ENCODE measurements at regions not wholly inside any gene's neighbourhood (a gene's known extent, or its start where the extent isn't known, plus 50 kb on each side); places are given as distances from the start of the nearest gene placed in this dataset.

DNA sequence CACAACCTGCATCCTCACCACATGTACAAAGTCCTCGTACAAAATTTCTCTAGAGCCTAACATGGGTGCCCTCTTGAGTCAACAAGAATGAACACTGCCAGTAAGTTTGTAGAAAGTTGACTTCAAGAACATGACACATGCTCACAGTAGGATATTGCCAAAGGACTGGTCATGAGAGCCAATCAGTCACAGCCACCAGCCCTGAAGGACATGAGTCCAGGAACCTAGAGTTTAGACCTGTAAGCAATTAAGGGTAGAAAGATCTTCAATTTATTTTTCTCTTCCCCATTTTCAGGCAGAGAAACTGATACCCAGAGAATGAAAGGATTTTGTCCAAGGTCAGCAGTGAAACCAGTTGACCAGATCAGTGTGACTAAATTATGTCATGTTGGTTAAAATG, 96.1 kb downstream of the MAFB start:
- no peaks in the 10 kb centered on the region for H3K4me1 ChIP-seq (ENCODE audit: insufficient read depth)
- Mint-ChIP-seq H3K36me3 (ENCODE audit: low read depth) (no peaks in the 10 kb centered on the region; the same call in 2 of the 3 replicates), H3K9me3 (peaks cover 6% of the 10 kb centered on the region; the same call in 2 of the 3 replicates), H3K4me3 (no peak overlapping the region), H3K27me3 (ENCODE audit: insufficient read depth, low read depth, poor library complexity) (peaks cover 2% of the 10 kb centered on the region), H3K4me1 (no peaks in the 10 kb centered on the region), H3K27ac (no peak overlapping the region)
- no peak for TF ChIP-seq NANOG (IDR thresholded peaks at IDR 0.05; ENCODE audit: borderline replicate concordance)
- TF ChIP-seq, protein P1, sequence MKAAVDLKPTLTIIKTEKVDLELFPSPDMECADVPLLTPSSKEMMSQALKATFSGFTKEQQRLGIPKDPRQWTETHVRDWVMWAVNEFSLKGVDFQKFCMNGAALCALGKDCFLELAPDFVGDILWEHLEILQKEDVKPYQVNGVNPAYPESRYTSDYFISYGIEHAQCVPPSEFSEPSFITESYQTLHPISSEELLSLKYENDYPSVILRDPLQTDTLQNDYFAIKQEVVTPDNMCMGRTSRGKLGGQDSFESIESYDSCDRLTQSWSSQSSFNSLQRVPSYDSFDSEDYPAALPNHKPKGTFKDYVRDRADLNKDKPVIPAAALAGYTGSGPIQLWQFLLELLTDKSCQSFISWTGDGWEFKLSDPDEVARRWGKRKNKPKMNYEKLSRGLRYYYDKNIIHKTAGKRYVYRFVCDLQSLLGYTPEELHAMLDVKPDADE (IDR thresholded peaks at IDR 0.05) = no peak
- TF ChIP-seq EZH2phosphoT487 (IDR thresholded peaks at IDR 0.05; ENCODE audit: unreplicated experiment) = no peak
- no peak for TF ChIP-seq ZNF114 (CRISPR knock-in tag; IDR thresholded peaks at IDR 0.05)
- TF ChIP-seq ZNF331 (CRISPR knock-in tag; IDR thresholded peaks at IDR 0.05; ENCODE audit: low read depth) = no peak
- TF ChIP-seq, protein P2, sequence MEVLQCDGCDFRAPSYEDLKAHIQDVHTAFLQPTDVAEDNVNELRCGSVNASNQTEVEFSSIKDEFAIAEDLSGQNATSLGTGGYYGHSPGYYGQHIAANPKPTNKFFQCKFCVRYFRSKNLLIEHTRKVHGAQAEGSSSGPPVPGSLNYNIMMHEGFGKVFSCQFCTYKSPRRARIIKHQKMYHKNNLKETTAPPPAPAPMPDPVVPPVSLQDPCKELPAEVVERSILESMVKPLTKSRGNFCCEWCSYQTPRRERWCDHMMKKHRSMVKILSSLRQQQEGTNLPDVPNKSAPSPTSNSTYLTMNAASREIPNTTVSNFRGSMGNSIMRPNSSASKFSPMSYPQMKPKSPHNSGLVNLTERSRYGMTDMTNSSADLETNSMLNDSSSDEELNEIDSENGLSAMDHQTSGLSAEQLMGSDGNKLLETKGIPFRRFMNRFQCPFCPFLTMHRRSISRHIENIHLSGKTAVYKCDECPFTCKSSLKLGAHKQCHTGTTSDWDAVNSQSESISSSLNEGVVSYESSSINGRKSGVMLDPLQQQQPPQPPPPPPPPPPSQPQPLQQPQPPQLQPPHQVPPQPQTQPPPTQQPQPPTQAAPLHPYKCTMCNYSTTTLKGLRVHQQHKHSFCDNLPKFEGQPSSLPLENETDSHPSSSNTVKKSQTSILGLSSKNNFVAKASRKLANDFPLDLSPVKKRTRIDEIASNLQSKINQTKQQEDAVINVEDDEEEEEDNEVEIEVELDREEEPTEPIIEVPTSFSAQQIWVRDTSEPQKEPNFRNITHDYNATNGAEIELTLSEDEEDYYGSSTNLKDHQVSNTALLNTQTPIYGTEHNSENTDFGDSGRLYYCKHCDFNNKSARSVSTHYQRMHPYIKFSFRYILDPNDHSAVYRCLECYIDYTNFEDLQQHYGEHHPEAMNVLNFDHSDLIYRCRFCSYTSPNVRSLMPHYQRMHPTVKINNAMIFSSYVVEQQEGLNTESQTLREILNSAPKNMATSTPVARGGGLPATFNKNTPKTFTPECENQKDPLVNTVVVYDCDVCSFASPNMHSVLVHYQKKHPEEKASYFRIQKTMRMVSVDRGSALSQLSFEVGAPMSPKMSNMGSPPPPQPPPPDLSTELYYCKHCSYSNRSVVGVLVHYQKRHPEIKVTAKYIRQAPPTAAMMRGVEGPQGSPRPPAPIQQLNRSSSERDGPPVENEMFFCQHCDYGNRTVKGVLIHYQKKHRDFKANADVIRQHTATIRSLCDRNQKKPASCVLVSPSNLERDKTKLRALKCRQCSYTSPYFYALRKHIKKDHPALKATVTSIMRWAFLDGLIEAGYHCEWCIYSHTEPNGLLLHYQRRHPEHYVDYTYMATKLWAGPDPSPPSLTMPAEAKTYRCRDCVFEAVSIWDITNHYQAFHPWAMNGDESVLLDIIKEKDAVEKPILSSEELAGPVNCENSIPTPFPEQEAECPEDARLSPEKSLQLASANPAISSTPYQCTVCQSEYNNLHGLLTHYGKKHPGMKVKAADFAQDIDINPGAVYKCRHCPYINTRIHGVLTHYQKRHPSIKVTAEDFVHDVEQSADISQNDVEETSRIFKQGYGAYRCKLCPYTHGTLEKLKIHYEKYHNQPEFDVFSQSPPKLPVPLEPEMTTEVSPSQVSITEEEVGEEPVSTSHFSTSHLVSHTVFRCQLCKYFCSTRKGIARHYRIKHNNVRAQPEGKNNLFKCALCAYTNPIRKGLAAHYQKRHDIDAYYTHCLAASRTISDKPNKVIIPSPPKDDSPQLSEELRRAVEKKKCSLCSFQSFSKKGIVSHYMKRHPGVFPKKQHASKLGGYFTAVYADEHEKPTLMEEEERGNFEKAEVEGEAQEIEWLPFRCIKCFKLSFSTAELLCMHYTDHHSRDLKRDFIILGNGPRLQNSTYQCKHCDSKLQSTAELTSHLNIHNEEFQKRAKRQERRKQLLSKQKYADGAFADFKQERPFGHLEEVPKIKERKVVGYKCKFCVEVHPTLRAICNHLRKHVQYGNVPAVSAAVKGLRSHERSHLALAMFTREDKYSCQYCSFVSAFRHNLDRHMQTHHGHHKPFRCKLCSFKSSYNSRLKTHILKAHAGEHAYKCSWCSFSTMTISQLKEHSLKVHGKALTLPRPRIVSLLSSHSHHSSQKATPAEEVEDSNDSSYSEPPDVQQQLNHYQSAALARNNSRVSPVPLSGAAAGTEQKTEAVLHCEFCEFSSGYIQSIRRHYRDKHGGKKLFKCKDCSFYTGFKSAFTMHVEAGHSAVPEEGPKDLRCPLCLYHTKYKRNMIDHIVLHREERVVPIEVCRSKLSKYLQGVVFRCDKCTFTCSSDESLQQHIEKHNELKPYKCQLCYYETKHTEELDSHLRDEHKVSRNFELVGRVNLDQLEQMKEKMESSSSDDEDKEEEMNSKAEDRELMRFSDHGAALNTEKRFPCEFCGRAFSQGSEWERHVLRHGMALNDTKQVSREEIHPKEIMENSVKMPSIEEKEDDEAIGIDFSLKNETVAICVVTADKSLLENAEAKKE (CRISPR knock-in tag; IDR thresholded peaks at IDR 0.05) = no peak
- no peak for TF ChIP-seq STAT1 (IDR thresholded peaks at IDR 0.05; ENCODE audit: unreplicated experiment)
- TF ChIP-seq EZH2 (IDR thresholded peaks at IDR 0.05; ENCODE audit: low read depth, unreplicated experiment) = no peak
- TF ChIP-seq, protein P3, sequence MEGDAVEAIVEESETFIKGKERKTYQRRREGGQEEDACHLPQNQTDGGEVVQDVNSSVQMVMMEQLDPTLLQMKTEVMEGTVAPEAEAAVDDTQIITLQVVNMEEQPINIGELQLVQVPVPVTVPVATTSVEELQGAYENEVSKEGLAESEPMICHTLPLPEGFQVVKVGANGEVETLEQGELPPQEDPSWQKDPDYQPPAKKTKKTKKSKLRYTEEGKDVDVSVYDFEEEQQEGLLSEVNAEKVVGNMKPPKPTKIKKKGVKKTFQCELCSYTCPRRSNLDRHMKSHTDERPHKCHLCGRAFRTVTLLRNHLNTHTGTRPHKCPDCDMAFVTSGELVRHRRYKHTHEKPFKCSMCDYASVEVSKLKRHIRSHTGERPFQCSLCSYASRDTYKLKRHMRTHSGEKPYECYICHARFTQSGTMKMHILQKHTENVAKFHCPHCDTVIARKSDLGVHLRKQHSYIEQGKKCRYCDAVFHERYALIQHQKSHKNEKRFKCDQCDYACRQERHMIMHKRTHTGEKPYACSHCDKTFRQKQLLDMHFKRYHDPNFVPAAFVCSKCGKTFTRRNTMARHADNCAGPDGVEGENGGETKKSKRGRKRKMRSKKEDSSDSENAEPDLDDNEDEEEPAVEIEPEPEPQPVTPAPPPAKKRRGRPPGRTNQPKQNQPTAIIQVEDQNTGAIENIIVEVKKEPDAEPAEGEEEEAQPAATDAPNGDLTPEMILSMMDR (conservative IDR thresholded peaks at IDR 0.05; ENCODE audit: low read depth in 2 of 2) = no peak
- ATAC-seq (no peak), DNase-seq (ENCODE audit: low spot score) (no peak)
- no peaks in the 10 kb centered on the region for H3K27me3 ChIP-seq (ENCODE audit: insufficient read depth)
- no peak overlapping the region for H3K4me3 ChIP-seq
- H3K27ac ChIP-seq (ENCODE audit: low read depth) = no peak overlapping the region
- H3K9me2 ChIP-seq (ENCODE audit: insufficient read depth) = peaks cover 23% of the 10 kb centered on the region
- H3K4me2 ChIP-seq = no peak overlapping the region
- H2AFZ ChIP-seq = no peak overlapping the region
- H4K20me1 ChIP-seq (replicated peaks; ENCODE audit: insufficient read depth) = no peaks in the 10 kb centered on the region
- H3K79me2 ChIP-seq (replicated peaks; ENCODE audit: insufficient read depth) = no peaks in the 10 kb centered on the region
- H3K36me3 ChIP-seq (ENCODE audit: insufficient read depth) = no peaks in the 10 kb centered on the region
- no peaks in the 10 kb centered on the region for H3F3A ChIP-seq (replicated peaks; ENCODE audit: low read depth)
